Keratinocyte (primary cell): ENCODE measurements at regions not wholly inside any gene's neighbourhood (a gene's known extent, or its start where the extent isn't known, plus 50 kb on each side); places are given as distances from the start of the nearest gene placed in this dataset.
A peak's percentile ranks its signal among the peaks of the same experiment; 100 is the strongest.

Source experiments
- DNase-seq: peaks from one replicate; pipeline ENCODE4 v3.0.0-alpha.2; 2011; ENCODE audit warnings: low read depth, missing footprints, low spot score
- FAIRE-seq: peaks from 2 replicates; lab custom pipeline; 2011; peaks lifted over from hg19 to GRCh38; lab: Jason Lieb, UNC
- H2AFZ ChIP-seq: 2 replicates; pipeline ENCODE4 v1.6.0; 2012; ENCODE audit warnings: low read length, control low read depth, inconsistent platforms; ENCODE audit not compliant: control insufficient read depth
- H3K27ac ChIP-seq: 2 replicates; pipeline ENCODE4 v1.5.1; 2011; ENCODE audit warnings: low read length; ENCODE audit not compliant: control insufficient read depth, insufficient read depth
- H3K27me3 ChIP-seq: 3 replicates; pipeline ENCODE4 v1.6.0; 2011; ENCODE audit warnings: low read length; ENCODE audit not compliant: control insufficient read depth, insufficient read depth; ENCODE audit errors: extremely low read depth
- H3K36me3 ChIP-seq, 2 experiments: 2 replicates in 1 of 2; 3 replicates in 1 of 2; pipeline ENCODE4 v1.5.1; 2011; ENCODE audit warnings: low read length in 2 of 2, mild to moderate bottlenecking in 1 of 2; ENCODE audit not compliant: control insufficient read depth in 2 of 2, insufficient read depth in 2 of 2; ENCODE audit errors: extremely low read depth in 1 of 2
- H3K4me1 ChIP-seq: 3 replicates; pipeline ENCODE4 v1.5.1; 2011; ENCODE audit warnings: low read length; ENCODE audit not compliant: control insufficient read depth, insufficient read depth; ENCODE audit errors: extremely low read depth
- H3K4me2 ChIP-seq: 3 replicates; pipeline ENCODE4 v1.6.0; 2011; ENCODE audit warnings: low read depth, low read length; ENCODE audit not compliant: control insufficient read depth, insufficient read depth; ENCODE audit errors: extremely low read depth
- H3K4me3 ChIP-seq, 3 experiments: fragments of 200-600 bp in 1 of 3; sonication (generic) in 1 of 3; 2 replicates in 2 of 3; 3 replicates in 1 of 3; pipeline ENCODE4 v1.5.1; 2011 to 2016; ENCODE audit warnings: low read length in 3 of 3, mild to moderate bottlenecking in 3 of 3, control low read depth in 2 of 3, inconsistent platforms in 1 of 3, low read depth in 1 of 3, mixed read lengths in 1 of 3, mixed run types in 1 of 3, moderate library complexity in 1 of 3; ENCODE audit not compliant: control insufficient read depth in 2 of 3, insufficient read depth in 2 of 3; ENCODE audit errors: extremely low read depth in 1 of 3
- H3K79me2 ChIP-seq: 2 replicates; pipeline ENCODE4 v1.6.0; 2012; ENCODE audit warnings: low read length; ENCODE audit not compliant: control insufficient read depth, insufficient read depth
- H3K9ac ChIP-seq: 3 replicates; pipeline ENCODE4 v1.6.0; 2011; ENCODE audit warnings: low read length; ENCODE audit not compliant: control insufficient read depth, insufficient read depth; ENCODE audit errors: extremely low read depth
- H3K9me1 ChIP-seq: 3 replicates; pipeline ENCODE4 v1.6.0; 2011; ENCODE audit warnings: low read length; ENCODE audit not compliant: control insufficient read depth, insufficient read depth; ENCODE audit errors: extremely low read depth
- H3K9me3 ChIP-seq: 2 replicates; pipeline ENCODE4 v1.5.1; 2012; ENCODE audit warnings: low read depth, low read length; ENCODE audit not compliant: control insufficient read depth
- H4K20me1 ChIP-seq: 3 replicates; pipeline ENCODE4 v1.6.0; 2011; ENCODE audit warnings: low read length; ENCODE audit not compliant: control insufficient read depth, insufficient read depth; ENCODE audit errors: extremely low read depth
- EZH2 ChIP-seq: IDR thresholded peaks from one replicate; pipeline ENCODE4 v1.6.1; 2012; ENCODE audit warnings: inconsistent platforms, mild to moderate bottlenecking, low read length, moderate library complexity
- dilution Hi-C: fragments of 300-500 bp; cut with MboI; formaldehyde crosslinking; loops from one replicate; pipeline ENCODE4 v1.7.0; 2020; ENCODE audit warnings: low sequenced_read_pairs; ENCODE audit not compliant: extremely low pct_ligation_motif_present
- TF ChIP-seq, protein P1 (sequence below), 3 experiments: IDR thresholded peaks in 1 of 3; conservative IDR thresholded peaks in 1 of 3; optimal IDR thresholded peaks in 1 of 3; 2 replicates in 2 of 3; 3 replicates in 1 of 3; pipeline versions ENCODE3 to v1.5.1; 2011; ENCODE audit warnings: low read length in 3 of 3, mild to moderate bottlenecking in 3 of 3, moderate library complexity in 2 of 3, control low read depth in 1 of 3, inconsistent platforms in 1 of 3; ENCODE audit not compliant: insufficient read depth in 2 of 3; ENCODE audit errors: extremely low read depth in 1 of 3

GRCh38 chr5:52657247-52657645 is 130.5 kb upstream of the ITGA1 start:
- no peak overlapping the region for H3K27ac ChIP-seq
- dilution Hi-C loops = loop anchor here (25.0 kb wide), 1 partner anchor 620 kb away; no protein-coding TSS in a partner anchor
- no peak for TF ChIP-seq EZH2
- TF ChIP-seq, protein P1, sequence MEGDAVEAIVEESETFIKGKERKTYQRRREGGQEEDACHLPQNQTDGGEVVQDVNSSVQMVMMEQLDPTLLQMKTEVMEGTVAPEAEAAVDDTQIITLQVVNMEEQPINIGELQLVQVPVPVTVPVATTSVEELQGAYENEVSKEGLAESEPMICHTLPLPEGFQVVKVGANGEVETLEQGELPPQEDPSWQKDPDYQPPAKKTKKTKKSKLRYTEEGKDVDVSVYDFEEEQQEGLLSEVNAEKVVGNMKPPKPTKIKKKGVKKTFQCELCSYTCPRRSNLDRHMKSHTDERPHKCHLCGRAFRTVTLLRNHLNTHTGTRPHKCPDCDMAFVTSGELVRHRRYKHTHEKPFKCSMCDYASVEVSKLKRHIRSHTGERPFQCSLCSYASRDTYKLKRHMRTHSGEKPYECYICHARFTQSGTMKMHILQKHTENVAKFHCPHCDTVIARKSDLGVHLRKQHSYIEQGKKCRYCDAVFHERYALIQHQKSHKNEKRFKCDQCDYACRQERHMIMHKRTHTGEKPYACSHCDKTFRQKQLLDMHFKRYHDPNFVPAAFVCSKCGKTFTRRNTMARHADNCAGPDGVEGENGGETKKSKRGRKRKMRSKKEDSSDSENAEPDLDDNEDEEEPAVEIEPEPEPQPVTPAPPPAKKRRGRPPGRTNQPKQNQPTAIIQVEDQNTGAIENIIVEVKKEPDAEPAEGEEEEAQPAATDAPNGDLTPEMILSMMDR (optimal IDR thresholded peaks at IDR 0.05 in 1 of 3, IDR thresholded peaks at IDR 0.05 in 1 of 3, conservative IDR thresholded peaks at IDR 0.05 in 1 of 3; ENCODE audit: extremely low read depth in 1 of 3, insufficient read depth in 2 of 3, low read length in 3 of 3) = peak in 1 of 3 experiments; percentile 33
- no peak overlapping the region for H3K4me2 ChIP-seq
- DNase-seq (no peak), FAIRE-seq (peak; percentile 43)
- H2AFZ ChIP-seq = no peak overlapping the region
- no peaks in the 10 kb centered on the region for H3K9me1 ChIP-seq
- no peaks in the 10 kb centered on the region for H3K36me3 ChIP-seq
- H3K9ac ChIP-seq = no peak overlapping the region
- H3K4me1 ChIP-seq = no peaks in the 10 kb centered on the region
- H4K20me1 ChIP-seq = no peaks in the 10 kb centered on the region
- no peaks in the 10 kb centered on the region for H3K9me3 ChIP-seq
- H3K4me3 ChIP-seq = no peak overlapping the region
- H3K27me3 ChIP-seq = peaks cover 3% of the 10 kb centered on the region
- H3K79me2 ChIP-seq = no peaks in the 10 kb centered on the region

DNA sequence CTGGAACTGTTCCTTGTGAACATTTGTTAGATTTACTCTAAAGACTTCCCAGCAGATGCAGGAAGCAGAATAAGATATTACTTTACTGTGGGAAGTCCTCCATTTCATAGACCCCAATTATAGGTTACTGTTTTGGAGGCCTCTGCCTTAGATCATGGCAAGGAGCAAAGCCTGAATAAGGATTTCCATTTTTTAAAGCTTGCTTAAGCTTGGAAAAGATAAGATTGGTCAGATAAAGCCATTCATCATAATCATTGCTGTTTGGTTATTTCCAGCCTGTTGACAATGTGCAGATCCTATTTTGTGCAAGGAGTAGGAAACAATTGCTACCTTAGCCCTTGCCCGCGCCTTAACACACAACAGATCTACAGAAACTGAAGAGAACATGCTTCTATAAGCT is 129.5 kb upstream of the ITGA1 start:
- Histone ChIP-seq H4K20me1 (no peaks in the 10 kb centered on the region), H3K36me3 (no peaks in the 10 kb centered on the region), H3K4me2 (no peak overlapping the region), H3K9ac (no peak overlapping the region), H3K79me2 (no peaks in the 10 kb centered on the region), H3K9me1 (no peaks in the 10 kb centered on the region), H3K4me3 (no peak overlapping the region), H3K4me1 (no peaks in the 10 kb centered on the region), H3K9me3 (no peaks in the 10 kb centered on the region), H3K27me3 (peaks cover 3% of the 10 kb centered on the region), H2AFZ (no peak overlapping the region), H3K27ac (no peak overlapping the region)
- FAIRE-seq (no peak), DNase-seq (no peak)
- TF ChIP-seq EZH2 = no peak
- TF ChIP-seq, protein P1 (optimal IDR thresholded peaks at IDR 0.05 in 1 of 3, IDR thresholded peaks at IDR 0.05 in 1 of 3, conservative IDR thresholded peaks at IDR 0.05 in 1 of 3; ENCODE audit: extremely low read depth in 1 of 3, insufficient read depth in 2 of 3, low read length in 3 of 3) = no peak
- dilution Hi-C loops = loop anchor here (25.0 kb wide), 1 partner anchor 621 kb away; no protein-coding TSS in a partner anchor
